HepG2 (cell line): ENCODE measurements at regions not wholly inside any gene's neighbourhood (a gene's known extent, or its start where the extent isn't known, plus 50 kb on each side); places are given as distances from the start of the nearest gene placed in this dataset.

ENCODE experiments used
- CREM ChIP-seq, 2 experiments: sonication (generic) in 1 of 2; formaldehyde crosslinking in 1 of 2; IDR thresholded peaks; 2 replicates each; pipeline versions ENCODE4 v1.4.0 to v1.6.1; 2016 to 2020; ENCODE audit warnings: antibody characterized with exemption in 1 of 2, mild to moderate bottlenecking in 1 of 2, missing genetic modification reagents in 1 of 2
- GATAD2A ChIP-seq: IDR thresholded peaks from 2 replicates; pipeline ENCODE4 v1.6.1; 2016
- KDM3A ChIP-seq: IDR thresholded peaks from 2 replicates; pipeline ENCODE4 v1.6.1; 2018; ENCODE audit warnings: low read depth, missing compliant biosample characterization
- MAF1 ChIP-seq: sonication (generic); formaldehyde crosslinking; IDR thresholded peaks from 2 replicates; pipeline ENCODE4 v1.5.0; 2020; ENCODE audit warnings: missing genetic modification reagents, borderline replicate concordance
- MAX ChIP-seq: IDR thresholded peaks from 2 replicates; pipeline ENCODE4 v1.6.1; 2012; ENCODE audit warnings: inconsistent platforms
- NCOR1 ChIP-seq: fragments of 200-600 bp; sonication (generic); IDR thresholded peaks from 2 replicates; pipeline ENCODE4 v1.7.0; 2017; ENCODE audit warnings: antibody characterized with exemption, low read length, borderline replicate concordance
- POGZ ChIP-seq: sonication (generic); formaldehyde crosslinking; IDR thresholded peaks from 2 replicates; pipeline ENCODE4 v1.4.0; 2020; ENCODE audit warnings: mild to moderate bottlenecking, missing genetic modification reagents
- SOX5 ChIP-seq: IDR thresholded peaks from 2 replicates; pipeline ENCODE4 v1.6.1; 2016; ENCODE audit warnings: borderline replicate concordance
- TRIM24 ChIP-seq: sonication (generic); formaldehyde crosslinking; IDR thresholded peaks from 2 replicates; pipeline ENCODE4 v1.8.0; 2022; ENCODE audit warnings: mild to moderate bottlenecking, missing genetic modification reagents
- YEATS4 ChIP-seq: sonication (generic); formaldehyde crosslinking; IDR thresholded peaks from 2 replicates; pipeline ENCODE4 v1.4.0; 2020; ENCODE audit warnings: missing genetic modification reagents, borderline replicate concordance
- ZBTB40 ChIP-seq, 2 experiments: fragments of 450-650 bp in 1 of 2; sonication (generic) in 1 of 2; formaldehyde crosslinking in 1 of 2; IDR thresholded peaks; 2 replicates each; pipeline versions ENCODE4 v1.6.1 to v1.8.0; 2016 to 2022; ENCODE audit warnings: antibody characterized with exemption in 1 of 2, mild to moderate bottlenecking in 1 of 2, missing genetic modification reagents in 1 of 2
- ZBTB7B ChIP-seq: sonication (generic); formaldehyde crosslinking; IDR thresholded peaks from 2 replicates; pipeline ENCODE4 v1.4.0; 2020; ENCODE audit warnings: missing genetic modification reagents
- ZFX ChIP-seq: sonication (generic); formaldehyde crosslinking; IDR thresholded peaks from 2 replicates; pipeline ENCODE4 v1.4.0; 2020; ENCODE audit warnings: mild to moderate bottlenecking, low read depth, missing genetic modification reagents, moderate library complexity
- ZNF280D ChIP-seq: sonication (generic); formaldehyde crosslinking; IDR thresholded peaks from 2 replicates; pipeline ENCODE4 v1.5.1; 2020; ENCODE audit warnings: mild to moderate bottlenecking, missing genetic modification reagents
- ZNF383 ChIP-seq: sonication (generic); formaldehyde crosslinking; IDR thresholded peaks from 2 replicates; pipeline ENCODE4 v1.4.0; 2020; ENCODE audit warnings: missing genetic modification reagents, mild to moderate bottlenecking, borderline replicate concordance
- ZNF547 ChIP-seq: sonication (generic); formaldehyde crosslinking; IDR thresholded peaks from 2 replicates; pipeline ENCODE4 v1.5.1; 2020; ENCODE audit warnings: mild to moderate bottlenecking, missing genetic modification reagents
- ZNF550 ChIP-seq: sonication (generic); formaldehyde crosslinking; IDR thresholded peaks from 2 replicates; pipeline ENCODE4 v1.4.0; 2020; ENCODE audit warnings: mild to moderate bottlenecking, missing genetic modification reagents, borderline replicate concordance
- ZNF792 ChIP-seq: IDR thresholded peaks from 2 replicates; pipeline ENCODE4 v1.6.1; 2016

- TF ChIP-seq KDM3A (CRISPR knock-in tag) (0 out of 2 replicates have a peak, but pooled peaks have one; percentile 18), ZNF383 (CRISPR knock-in tag) (0 out of 2 replicates have a peak, but pooled peaks have one; percentile 74), ZNF792 (CRISPR knock-in tag) (no peak), ZBTB7B (0 out of 2 replicates have a peak, but pooled peaks have one; percentile 37), NCOR1 (no peak), ZBTB40 (IDR thresholded peaks at IDR 0.05) (no peak), ZBTB40 (CRISPR knock-in tag; IDR thresholded peaks at IDR 0.05) (no peak), CREM (IDR thresholded peaks at IDR 0.05) (peak; percentile 28; the same call in 1 of the 2 replicates), CREM (CRISPR knock-in tag; IDR thresholded peaks at IDR 0.05) (no peak), ZFX (CRISPR knock-in tag) (peak; percentile 58; the same call in 1 of the 2 replicates), YEATS4 (no peak), ZNF547 (no peak), ZNF550 (CRISPR knock-in tag) (no peak), MAF1 (CRISPR knock-in tag) (no peak), GATAD2A (peak; percentile 78), SOX5 (CRISPR knock-in tag) (peak; percentile 28; the same call in 1 of the 2 replicates), MAX (peak; percentile 58; the same call in 1 of the 2 replicates), ZNF280D (peak; percentile 59; the same call in 1 of the 2 replicates), POGZ (peak; percentile 77), TRIM24 (CRISPR knock-in tag) (no peak)
Observed at GRCh38 chr2:62589691-62590356, 83.8 kb upstream of the TMEM17 start (continued).
